HG03520 (cell line): ENCODE measurements at regions not wholly inside any gene's neighbourhood (a gene's known extent, or its start where the extent isn't known, plus 50 kb on each side); places are given as distances from the start of the nearest gene placed in this dataset.

Experiments used
- ATAC-seq: cut with Tn5 transposase; IDR thresholded peaks from one replicate; pipeline ENCODE4 v1.9.1; 2021; ENCODE audit warnings: mild to moderate bottlenecking, moderate library complexity; ENCODE audit not compliant: unreplicated experiment

DNA sequence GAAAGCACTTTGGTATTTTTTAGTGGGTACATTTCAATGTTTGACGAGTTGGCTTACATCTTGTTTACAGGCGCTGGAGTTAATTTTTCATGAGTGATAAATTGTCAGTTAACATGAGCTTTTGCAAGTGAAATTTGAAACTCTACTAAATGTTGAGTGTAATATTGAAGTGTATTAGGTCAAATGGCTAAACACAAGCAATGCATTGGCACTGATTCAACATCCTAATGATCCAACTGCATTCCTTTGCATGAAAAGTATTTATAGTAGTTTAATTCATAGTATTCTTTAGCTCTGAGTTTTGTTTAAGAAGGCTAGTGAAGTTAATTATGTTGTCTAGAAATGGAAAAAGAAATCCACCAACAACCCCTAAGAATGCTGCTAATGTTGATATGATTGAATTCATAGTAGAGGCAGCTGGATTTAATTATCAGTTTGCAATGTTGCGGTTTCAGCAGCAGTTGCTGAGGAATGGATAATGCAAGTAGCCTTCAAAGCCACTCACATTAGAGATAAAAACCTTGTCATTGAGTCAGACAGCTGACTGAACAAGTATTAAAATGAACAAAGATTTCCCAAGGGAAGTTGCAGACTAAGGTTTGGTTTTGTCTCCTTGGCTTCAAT lies 245.6 kb upstream of the GOLIM4 start:
- no peak for ATAC-seq

DNA sequence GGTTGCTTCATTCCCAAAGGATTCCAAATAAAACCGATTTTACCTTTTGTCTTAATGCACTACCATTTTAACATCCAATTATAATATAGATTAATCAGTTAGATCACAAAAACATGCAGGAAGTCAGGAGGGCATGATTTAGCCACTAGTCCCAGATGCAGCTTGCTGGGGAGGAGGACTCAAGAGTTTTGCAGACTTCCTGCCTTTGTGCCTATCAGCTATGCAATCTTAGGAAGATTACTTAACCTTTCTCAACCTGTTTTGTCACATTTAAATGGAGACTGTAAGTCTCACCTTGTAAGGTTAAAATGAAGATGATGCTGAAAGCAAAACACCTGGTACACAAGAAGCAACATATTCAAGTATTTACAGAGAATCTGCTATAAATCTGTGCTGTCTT lies 242.4 kb upstream of the GOLIM4 start:
- no peak for ATAC-seq

DNA sequence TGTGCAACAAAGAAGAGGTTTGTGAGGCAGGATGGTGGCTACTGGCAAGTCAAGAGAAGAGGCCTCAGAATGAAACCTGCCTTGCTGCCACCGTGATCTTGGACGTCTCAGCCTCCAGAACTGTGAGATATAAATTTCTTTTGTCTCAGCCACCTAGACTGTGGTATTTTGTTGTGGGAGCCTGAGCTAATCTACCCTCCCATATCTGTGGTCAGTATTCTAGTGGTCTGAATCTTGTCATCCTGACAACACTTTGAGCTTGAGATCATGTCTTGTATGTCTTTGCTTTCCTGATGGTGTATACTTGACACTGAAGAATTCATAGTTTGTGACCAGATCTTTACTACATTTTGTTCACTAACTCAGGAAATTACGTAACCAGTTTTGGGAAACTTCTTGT lies 240.6 kb upstream of the GOLIM4 start:
- no peak for ATAC-seq

DNA sequence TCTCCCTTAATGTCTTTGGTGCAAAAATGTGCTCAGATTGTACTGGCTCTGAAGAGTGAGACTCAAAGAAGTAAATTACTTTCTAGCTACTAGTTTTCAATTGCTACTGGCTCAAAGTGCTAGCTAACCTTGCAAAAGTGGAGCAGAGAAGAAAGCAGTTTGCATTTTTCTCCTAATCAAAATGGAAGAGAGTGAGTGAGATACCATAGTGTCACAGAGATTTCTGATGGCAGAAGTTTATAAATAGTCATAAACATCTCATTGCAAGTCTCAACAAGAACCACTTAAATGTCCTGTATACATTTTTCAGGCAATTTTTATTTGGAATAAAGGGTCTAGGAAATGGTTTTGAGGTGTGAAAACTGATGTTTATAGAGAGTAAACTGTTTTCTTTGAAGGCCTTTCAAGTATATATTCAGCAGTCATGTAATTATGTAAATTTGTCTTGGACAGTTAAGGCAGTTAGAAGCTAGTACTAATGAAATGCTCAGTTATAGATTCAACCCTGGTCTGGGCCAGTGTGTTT lies 237.7 kb upstream of the GOLIM4 start:
- ATAC-seq: no peak

DNA sequence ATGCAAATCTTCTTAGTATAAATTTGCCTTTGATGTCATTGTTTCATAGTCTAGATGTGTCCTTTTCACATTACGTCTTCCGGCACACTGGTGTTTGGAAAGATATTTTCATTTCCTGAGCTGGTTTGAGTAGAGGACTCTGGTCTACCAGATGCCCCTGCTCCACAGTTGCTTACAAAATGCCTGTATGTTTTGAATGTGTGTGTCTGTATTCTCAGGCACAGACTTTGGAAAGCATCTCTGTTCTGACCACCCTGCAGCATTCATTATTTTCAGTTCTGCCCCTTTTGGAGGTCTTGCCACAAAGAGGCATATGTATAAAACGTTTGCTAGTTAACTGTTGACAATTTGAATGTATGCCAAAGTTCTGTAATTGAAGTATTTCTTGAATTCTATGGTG lies 236.0 kb upstream of the GOLIM4 start:
- no peak for ATAC-seq

DNA sequence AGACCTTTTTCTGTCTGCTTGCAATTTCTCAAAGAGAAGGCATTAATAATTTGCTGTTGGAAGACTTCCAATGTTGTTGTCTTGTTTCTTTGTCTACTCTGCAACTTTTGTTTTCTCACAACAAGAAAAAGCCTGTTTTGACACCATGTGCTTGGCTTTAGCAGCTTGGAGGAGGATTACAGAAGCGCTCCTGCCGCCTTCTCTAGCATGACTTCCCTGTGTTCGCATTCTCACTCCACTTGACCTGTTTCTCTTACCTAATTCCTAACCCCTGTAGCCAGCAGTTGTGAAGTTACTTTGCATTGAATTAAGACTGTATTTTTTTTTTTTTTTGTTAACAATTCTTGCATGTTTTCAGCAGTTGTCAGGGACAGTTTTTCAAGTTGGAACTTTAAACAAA lies 235.3 kb upstream of the GOLIM4 start:
- no peak for ATAC-seq

DNA sequence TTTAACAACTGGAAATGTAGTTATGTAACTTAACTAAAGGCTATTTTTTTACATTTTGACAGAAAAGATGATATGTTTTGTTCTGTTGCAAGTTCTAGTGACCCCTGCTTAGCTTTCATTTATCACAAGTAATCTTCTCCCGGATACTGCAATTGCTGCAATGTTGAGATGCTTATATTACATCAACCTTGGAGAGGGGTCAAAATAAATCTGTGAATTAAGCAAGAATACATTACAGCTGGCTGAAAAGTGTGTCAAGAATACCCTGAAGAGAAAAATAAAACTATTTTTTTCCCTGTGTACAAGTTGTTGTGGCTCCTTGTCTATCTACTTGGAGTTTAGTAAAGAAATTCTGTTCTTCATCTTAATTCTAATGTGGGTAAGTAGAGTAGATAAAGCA lies 232.1 kb upstream of the GOLIM4 start:
- ATAC-seq: no peak

DNA sequence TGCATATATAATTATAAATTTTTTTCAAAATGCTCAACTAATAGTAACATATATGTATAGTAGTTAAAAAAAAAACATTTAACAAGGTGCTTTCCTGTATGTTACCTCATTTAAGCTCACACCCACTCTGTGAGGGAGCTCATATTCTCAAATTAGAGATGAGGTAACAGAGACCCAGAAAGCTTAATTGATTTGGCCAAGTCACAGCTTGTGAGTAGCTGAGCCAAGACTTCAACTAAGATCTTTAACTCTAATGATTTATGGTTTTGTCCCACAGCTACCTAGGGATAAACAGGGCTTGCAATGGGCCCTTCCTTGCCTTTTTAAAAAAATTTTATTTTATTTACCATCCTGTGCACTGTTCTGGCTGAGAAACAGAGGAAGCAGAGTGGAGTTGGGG lies 230.0 kb upstream of the GOLIM4 start:
- no peak for ATAC-seq

DNA sequence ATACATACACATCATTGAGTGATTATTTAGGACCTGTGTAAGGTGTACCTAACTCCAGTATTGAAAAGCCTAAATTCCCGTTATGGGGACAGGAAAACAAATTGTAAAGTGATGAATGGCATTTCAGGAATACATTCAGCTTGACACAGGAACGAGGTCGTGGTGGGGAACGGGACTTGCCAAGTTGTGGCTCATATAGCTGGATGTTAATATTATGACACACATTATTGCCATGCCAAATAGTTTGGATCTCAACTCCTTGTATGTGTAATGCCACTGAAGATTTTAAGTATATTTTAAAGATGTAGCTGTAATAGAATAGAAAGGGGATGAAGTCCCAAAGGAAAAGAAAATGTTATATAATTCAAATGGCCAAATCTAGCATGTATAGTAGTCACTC lies 227.2 kb upstream of the GOLIM4 start:
- no peak for ATAC-seq

DNA sequence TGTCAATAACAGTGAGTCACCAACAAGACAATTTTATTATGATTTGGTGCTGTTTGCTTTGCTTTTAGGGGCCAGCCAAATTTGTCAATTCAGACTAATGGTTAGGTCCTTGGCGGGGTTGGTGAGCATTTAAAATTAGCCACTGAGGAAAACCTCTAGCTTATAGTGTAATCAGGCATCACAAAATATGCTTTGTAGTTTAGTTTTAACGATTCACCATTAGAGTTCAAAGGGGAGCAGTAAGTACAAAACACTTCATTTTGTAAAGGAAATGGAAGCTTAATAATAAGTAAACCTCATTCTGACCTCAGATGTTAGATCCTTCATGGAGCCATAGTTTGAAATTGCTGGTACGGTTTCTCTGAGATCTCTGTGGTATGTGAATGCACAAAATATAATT lies 218.4 kb upstream of the GOLIM4 start:
- ATAC-seq: no peak

DNA sequence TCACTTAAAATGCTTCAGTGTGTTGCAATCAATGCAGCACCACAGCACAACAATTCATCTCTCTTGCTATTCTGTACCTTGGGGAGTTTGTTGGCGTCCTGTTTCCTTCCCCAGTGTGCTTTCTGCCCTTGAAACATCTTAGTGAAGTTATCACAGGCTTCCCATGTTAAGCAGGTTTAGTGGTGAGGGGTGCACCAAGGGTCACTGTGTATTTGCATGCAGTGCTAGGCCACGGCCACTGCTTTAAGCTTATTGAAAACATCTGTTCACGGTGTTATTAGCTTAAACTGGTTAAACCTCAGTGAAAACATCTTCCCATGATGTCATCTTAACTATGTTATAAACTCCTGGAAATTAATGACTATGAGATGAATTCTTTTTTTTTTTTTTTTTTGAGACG lies 217.3 kb upstream of the GOLIM4 start:
- ATAC-seq: no peak

DNA sequence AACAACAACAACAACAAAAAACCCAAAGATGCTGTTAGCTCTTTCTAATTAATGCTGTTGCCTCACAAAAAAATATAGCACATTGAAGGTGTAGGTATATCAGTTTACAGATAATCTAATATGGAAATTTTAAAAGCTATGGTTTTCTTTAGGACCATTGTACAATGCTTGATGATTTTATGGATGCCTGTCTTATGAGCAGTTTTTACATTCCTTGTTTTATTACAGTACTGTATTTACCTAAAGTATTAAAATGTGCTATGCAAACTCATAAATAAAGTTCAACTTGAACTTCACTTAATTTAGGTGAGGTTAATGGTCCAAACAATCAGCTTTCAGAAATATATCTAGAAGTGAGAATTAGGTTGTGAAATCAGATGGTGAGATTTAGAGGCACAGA lies 212.2 kb upstream of the GOLIM4 start:
- ATAC-seq: no peak

DNA sequence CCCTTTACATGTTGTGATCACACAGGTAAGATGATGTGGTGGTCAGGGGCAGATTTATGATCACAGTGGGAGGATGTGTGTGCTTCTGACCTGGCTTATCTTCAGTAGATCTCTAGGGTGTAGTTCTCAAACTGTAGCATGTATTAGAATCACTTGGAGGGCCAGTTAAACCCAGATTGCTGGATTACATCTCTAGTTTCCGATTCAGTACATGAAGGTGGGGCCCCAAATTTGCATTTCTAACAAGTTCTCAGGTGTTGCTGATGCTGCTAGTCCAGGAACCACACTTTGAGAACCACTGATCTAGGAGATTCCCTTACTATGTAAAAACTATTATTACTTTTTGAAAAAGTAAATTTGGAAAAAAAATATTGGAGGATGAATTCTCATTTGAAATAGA lies 199.3 kb upstream of the GOLIM4 start:
- no peak for ATAC-seq

DNA sequence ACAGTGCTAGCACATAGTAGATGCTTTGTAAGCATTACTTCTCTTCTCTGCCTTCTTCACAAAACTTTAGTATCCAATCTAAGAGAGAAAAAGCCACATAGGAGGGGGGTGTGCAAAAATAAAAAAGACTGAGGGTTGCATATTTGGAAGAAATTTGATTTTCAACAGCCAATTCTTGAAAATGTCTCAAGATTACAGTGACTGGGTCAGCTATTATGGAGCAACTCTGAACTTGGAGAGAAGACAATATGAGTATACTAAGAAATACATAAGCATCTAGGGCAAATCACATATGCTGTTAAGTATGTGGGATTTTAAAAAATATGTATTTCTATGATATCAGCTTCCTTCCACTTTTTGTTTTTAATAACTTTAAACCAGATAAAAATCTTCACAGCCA lies 196.6 kb upstream of the GOLIM4 start:
- ATAC-seq: no peak

DNA sequence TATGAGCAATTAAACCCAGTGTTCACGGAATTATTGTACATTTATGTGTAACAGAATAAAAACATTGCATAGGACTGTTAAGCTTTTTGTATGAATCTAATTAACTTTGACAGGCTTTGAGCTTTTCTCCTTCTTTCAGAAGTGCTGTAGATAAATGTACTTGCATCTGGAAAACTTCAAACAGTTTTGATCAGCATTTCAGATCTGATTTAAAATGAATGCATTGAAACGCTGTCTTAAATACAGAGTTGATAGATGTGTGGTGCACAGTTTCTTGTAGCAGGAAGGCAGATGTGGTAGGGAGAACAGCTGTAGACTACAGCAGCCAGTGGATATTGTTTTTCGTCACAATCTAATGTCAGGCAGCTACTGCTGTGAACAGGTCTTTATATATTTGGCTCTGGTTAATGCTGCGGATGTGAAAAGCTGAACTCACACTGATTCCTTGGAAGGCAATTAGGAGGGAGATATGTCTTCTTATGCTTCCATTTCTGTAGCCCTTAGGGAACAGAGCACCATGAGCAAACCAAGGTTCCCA lies 193.8 kb upstream of the GOLIM4 start:
- no peak for ATAC-seq

DNA sequence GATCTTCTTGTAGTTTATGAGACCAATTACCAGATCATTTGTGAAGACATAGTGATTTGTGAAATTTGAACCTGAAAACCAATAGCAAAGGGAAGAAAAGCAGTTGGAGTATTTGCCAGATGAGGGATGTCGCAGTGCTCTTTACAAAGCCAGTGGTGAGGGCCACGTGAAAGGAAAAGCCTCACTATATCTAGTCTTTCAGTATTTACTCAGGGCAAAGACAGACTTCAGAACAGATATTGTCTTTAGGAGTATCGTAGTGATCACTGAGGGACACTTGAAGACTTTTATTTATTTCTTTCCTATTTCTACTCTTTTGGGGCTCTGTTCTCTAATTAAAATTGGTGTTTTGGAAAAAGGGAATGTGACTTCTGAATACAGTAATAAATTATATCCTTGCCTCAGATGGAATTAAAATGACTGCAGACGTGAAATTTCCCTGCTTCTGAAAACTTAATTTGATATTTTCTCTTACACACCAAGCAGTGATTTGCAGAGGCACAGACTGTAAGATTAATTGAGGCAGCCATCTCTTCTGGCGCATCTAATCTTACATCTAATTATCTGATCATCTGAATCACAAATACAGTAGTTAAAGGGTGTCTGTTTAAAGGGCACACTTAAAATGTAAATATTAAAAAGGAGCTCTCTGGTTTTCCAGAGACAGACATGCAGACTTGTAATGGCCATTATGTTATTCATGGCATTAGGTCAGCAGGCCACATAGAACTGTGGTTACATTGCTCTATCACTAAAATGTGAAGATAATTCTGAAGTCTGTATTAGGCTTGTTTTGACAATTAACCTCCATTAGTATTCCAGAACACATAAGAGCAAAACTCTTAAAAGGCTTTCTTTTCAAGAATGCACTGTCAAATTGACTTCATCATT lies 193.0 kb upstream of the GOLIM4 start:
- no peak for ATAC-seq

DNA sequence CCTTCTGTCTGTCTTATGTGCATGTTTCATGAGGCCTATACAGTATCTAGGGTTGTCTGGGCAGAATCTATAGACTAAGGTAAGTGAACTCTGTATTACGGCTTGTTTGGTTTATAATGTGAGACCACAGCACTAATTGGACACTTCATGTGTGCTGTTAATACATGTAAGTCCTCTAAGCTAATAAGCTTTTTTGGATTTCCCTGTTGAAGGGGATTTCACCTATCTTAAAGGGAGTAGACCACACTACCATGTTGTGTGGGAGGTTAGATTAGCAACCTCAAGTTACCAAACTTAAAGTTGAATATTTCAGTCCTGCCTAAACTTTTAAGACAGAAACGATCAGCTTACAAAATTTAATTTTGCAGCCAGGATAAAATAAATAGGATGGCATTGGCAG lies 189.8 kb upstream of the GOLIM4 start:
- no peak for ATAC-seq

DNA sequence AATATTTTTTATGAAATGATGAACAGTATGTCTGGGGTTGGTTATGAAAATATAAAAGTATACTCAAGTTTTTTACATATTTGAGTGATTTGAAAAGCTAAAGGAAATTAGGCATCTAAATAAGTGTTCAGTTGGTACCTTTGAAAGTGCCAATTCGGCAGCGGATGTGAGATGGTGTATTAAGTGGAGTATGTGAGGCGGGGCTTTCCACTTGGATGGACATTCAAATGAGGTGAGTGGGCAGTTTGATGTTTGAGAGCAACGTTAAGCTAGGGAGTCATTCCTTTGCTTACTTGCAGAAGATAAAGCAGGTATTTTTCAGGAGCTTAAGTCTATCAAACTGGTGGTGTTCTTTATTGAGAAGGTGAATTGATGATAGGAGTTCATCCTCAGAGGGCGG lies 189.0 kb upstream of the GOLIM4 start:
- no peak for ATAC-seq

DNA sequence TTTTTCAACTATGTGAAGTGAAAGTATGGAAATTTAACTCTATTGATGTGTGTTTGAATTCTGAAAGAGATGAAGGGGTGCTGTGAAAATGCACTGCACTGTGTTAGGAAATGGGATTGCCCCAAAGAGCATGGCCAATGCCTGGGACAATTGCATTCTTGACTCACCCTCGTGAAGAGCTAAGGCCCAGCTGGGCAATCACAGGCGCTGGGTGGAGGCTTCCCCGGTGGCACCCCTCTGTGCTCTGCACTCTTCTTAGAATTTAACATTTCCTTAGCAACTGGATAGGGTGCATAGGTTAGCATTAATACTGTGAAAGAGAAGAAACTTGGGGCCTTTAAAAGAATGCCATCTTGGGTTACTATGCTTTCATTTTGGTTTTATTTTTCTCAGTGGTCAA lies 179.9 kb upstream of the GOLIM4 start:
- no peak for ATAC-seq

DNA sequence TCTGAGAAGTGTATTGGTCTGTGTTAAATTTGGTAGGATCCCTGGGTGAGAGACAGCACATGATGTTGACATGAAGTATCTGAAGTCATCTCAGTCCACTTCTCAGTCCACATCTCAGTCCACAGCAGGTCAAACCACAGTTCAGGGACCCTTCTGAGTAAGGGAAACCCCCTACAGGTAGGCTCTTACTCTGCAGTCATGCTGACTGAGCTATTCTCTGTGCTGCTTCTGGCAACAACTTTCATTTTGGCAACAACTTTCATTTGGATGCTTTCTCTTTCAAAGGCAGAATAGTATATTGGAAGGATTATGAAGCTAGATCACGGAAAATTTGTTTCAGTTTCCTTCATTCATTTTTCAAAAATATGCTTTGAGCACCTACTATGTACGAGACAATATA lies 178.2 kb upstream of the GOLIM4 start:
- ATAC-seq: peak; percentile 93

DNA sequence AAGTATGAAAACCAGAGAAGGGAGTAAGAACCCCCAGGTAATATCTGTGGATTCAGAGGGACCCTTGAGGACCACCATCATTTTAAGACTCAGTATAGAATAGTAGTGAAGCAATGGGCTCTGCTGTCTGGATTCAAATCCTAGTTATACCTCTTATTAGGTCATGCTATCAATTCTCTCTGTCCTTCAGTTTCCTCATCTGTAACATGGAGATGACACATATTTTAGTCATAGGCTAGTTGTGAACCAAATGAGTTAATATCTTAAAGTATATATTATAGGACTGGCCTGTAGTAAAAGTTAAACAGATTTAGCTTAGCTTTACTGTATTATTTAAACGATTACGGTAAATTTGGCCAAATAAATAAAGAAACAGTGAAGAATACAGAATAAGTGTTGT lies 177.3 kb upstream of the GOLIM4 start:
- ATAC-seq: no peak

DNA sequence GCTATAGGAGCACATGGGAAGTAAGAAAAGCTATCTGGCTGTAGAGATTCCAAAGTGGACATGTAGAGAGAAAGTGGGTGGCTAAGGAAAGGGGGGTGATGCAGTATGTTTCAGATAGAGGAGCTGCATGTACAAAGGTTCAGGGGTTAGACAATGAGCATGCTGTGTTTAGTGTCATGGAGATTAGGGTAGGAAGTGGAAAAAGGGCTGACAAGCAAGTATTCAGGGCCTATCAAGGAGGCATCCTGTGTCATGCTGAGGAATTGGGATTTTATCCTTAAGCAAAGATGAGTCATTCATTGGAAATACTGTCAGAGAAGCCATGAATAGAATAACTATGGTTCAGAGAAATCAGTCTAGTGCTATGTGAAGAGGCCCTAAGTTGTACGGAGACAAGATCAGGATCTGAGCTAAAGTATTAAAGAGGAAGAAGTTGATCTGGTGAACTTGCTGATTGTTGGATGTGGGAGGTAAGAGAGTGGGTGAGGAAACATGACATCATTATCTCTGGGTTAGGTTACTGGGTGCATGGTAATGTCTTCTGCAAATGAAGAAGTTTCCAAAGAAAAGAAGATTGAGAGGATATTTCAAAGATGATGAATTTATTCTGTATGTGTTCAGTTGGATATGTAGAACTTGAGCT lies 176.7 kb upstream of the GOLIM4 start:
- ATAC-seq: no peak
